Colon (tissue), 2 donors: ENCODE measurements at regions not wholly inside any gene's neighbourhood (a gene's known extent, or its start where the extent isn't known, plus 50 kb on each side); places are given as distances from the start of the nearest gene placed in this dataset.
"Not testable (repeated sequence)": the region's sequence is repeated elsewhere in the genome, so short reads cannot be mapped to it uniquely, and the experiment has no call there.

Experiments
- FAIRE-seq: peaks from 2 replicates; lab custom pipeline; 2012; peaks lifted over from hg19 to GRCh38; lab: Jason Lieb, UNC
- donor health status: control.
- donor health status: control.

GRCh38 chr2:167581961-167582574 is 665.3 kb downstream of the STK39 start:
- FAIRE-seq: no peak

GRCh38 chr2:167579826-167580225 is 667.6 kb downstream of the STK39 start:
- no peak for FAIRE-seq

- no peak for FAIRE-seq
These were observed 672.1 kb downstream of the STK39 start for GRCh38 chr2:167575276-167575675.

- FAIRE-seq: no peak
These were observed 674.3 kb downstream of the STK39 start for GRCh38 chr2:167572883-167573619.

- FAIRE-seq: no peak
These were observed 677.0 kb downstream of the STK39 start for GRCh38 chr2:167570370-167570769.

GRCh38 chr2:167563885-167564619 is 675.8 kb downstream of the XIRP2 start:
- not testable (repeated sequence) for FAIRE-seq

- FAIRE-seq: not testable (repeated sequence)
These were observed 670.2 kb downstream of the XIRP2 start for GRCh38 chr2:167558272-167558991.

- FAIRE-seq: no peak
These were observed 666.9 kb downstream of the XIRP2 start for GRCh38 chr2:167555098-167555720.

- no peak for FAIRE-seq
These were observed 665.4 kb downstream of the XIRP2 start for GRCh38 chr2:167553635-167554034.

GRCh38 chr2:167551416-167551815 is 663.1 kb downstream of the XIRP2 start:
- FAIRE-seq: no peak

GRCh38 chr2:167550448-167550847 is 662.2 kb downstream of the XIRP2 start:
- FAIRE-seq: no peak

- FAIRE-seq: no peak
These were observed 660.1 kb downstream of the XIRP2 start for GRCh38 chr2:167548396-167548795.

GRCh38 chr2:167544602-167545001 is 656.3 kb downstream of the XIRP2 start:
- FAIRE-seq: no peak

- no peak for FAIRE-seq
These were observed 655.4 kb downstream of the XIRP2 start for GRCh38 chr2:167543721-167544120.

GRCh38 chr2:167537743-167538142 is 649.5 kb downstream of the XIRP2 start:
- no peak for FAIRE-seq

- no peak for FAIRE-seq
These were observed 646.2 kb downstream of the XIRP2 start for GRCh38 chr2:167534443-167534842.

- no peak for FAIRE-seq
These were observed 636.5 kb downstream of the XIRP2 start for GRCh38 chr2:167524786-167525185.

GRCh38 chr2:167510071-167510759 is 621.9 kb downstream of the XIRP2 start:
- FAIRE-seq: peak; percentile 75

- FAIRE-seq: no peak
These were observed 621.3 kb downstream of the XIRP2 start for GRCh38 chr2:167509586-167509985.

GRCh38 chr2:167508709-167509108 is 620.4 kb downstream of the XIRP2 start:
- no peak for FAIRE-seq

GRCh38 chr2:167506395-167506794 is 618.1 kb downstream of the XIRP2 start:
- FAIRE-seq: no peak
